AG10803 (cell line): ENCODE measurements at regions not wholly inside any gene's neighbourhood (a gene's known extent, or its start where the extent isn't known, plus 50 kb on each side); places are given as distances from the start of the nearest gene placed in this dataset.
"Not testable (repeated sequence)": the region's sequence is repeated elsewhere in the genome, so short reads cannot be mapped to it uniquely, and the experiment has no call there.

Experiments
- DNase-seq: peaks from one replicate; pipeline ENCODE4 v3.0.0; 2010; ENCODE audit warnings: low read depth
- H3K4me3 ChIP-seq: 2 replicates; pipeline ENCODE4 v1.5.1; 2011; ENCODE audit warnings: mild to moderate bottlenecking, low read length, control low read depth
- TF ChIP-seq, protein P1 (sequence below): conservative IDR thresholded peaks from 2 replicates; pipeline ENCODE4 v1.5.1; 2011; ENCODE audit warnings: mild to moderate bottlenecking, low read length, control low read depth, inconsistent platforms

DNA sequence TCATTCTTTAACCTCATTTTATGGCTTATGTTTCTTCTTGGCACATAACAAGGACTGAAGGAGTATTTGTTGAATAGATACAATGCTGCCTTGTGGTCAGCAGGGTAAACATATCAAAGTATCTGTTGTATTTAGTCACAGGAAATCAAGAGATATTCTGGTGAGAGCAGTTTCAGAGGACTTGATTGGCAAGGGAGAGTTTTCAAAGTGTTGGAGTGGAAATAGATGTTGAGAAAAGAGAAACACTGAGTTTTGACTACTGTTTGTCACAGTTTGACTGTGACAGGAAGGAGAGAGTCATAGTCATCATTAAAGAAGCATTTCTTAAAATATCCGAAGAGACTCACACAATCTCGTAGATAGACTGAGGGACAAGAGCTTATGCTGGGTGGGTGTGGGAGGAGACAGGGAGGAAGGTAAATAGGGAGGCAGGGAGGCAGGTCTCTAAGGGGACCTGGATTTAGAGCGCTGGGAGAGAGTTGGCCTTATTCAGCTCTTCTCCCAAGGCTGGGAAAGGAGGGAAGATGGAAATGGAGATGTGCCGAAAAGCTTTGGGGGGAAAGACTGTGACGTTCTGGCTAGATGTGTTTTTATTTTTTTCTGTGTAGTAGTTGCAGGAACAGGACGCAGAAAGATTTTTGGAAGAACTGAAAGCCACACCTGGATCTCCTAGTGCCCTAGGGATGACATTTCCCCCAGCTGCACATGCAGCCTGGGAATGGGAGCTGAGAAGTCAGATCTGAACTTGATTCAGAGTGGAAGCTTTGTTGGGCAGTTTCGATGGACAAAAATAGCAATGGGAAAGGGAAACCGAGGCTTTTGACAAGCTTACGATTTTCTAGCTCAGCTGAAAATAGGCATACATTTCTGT is 65.0 kb upstream of the IFNGR1 start:
- no peak for DNase-seq
- TF ChIP-seq, protein P1, sequence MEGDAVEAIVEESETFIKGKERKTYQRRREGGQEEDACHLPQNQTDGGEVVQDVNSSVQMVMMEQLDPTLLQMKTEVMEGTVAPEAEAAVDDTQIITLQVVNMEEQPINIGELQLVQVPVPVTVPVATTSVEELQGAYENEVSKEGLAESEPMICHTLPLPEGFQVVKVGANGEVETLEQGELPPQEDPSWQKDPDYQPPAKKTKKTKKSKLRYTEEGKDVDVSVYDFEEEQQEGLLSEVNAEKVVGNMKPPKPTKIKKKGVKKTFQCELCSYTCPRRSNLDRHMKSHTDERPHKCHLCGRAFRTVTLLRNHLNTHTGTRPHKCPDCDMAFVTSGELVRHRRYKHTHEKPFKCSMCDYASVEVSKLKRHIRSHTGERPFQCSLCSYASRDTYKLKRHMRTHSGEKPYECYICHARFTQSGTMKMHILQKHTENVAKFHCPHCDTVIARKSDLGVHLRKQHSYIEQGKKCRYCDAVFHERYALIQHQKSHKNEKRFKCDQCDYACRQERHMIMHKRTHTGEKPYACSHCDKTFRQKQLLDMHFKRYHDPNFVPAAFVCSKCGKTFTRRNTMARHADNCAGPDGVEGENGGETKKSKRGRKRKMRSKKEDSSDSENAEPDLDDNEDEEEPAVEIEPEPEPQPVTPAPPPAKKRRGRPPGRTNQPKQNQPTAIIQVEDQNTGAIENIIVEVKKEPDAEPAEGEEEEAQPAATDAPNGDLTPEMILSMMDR = no peak
- no peak overlapping the region for H3K4me3 ChIP-seq

DNA sequence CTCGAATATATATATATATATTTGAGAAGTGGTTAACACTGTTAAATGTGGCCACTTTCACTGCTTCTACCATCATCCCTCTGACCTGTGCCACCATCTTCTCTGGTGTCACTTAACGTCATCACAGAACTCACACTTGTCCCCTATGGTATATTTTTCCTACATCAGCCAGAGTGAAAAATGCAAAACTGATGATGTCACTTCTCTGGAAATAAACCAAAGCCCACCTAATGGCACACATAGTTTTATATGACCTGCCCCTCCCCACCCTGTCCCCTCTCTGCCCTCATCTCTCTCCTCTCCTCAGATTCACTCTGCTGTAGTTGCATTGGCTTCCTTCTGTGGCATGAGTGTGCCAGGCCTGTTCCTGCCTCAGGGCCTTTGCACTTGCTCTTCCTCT is 63.9 kb upstream of the IFNGR1 start:
- DNase-seq = no peak
- TF ChIP-seq, protein P1 = no peak
- H3K4me3 ChIP-seq = no peak overlapping the region

DNA sequence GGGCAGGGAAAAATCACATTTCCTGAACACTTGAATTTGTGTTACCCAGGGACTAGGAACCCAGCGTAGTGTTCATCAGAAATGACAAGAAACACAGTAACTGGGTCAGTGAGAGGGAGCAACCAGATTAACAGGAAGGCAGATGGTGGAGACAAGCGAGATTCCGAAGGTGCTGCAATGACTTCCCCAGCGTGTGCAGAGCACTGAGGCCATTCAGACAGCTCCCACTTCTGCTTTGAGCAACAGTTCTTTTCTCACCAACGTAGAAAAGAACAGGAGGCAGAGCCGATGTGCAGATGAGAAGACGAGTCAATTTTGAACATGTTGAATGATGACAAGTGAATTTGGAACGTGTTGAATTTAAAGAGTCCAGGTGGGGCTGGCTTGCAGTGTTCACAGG is 63.1 kb upstream of the IFNGR1 start:
- TF ChIP-seq, protein P1 = no peak
- no peak for DNase-seq
- no peak overlapping the region for H3K4me3 ChIP-seq

DNA sequence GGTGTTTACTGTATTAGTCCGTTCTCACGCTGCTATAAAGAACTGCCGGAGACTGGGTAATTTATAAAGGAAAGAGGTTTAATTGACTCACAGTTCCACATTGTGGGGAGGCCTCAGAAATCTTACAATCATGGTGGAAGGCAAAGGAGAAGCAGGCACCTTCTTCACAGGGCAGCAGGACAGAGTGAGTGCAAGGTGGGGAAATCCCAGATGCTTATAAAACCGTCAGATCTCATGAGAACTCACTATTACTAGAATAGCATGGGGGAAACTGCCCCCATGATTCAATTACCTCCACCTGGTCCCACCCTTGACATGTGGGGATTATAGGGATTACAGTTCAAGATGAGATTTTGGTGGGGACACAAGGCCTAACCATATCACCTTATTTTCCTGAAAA is 60.1 kb upstream of the IFNGR1 start:
- H3K4me3 ChIP-seq, DNase-seq: not testable (repeated sequence)

DNA sequence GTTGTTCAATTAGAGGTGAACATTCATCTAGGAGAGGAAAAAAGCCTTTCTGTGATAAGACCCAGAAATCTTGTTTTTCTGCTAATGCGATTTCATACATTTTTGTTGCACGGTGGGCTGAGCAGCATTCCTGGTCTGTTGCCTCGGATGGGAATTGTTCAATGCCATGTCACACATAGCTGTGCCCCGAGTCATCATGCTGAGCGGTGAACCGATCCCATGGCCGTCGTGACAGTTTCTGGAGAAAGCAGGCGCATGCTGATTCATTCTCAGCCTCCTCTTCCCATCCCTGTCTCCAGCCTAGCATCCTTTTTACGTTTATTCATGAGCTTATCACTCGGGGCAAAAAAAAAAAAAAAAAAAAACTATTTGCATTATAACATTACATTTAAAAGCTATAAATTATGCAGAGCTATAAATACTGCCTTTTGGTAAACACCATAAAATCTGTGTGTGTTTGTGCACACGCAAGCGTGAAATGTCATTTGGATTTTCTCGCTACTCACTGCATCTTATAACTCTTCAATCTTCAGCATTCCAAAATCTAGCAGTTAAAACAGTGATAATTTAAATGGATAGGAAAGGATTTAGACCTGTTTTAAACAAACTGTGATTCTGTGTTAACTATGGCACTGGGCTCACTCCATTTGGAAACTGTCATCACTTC is 58.9 kb upstream of the IFNGR1 start:
- H3K4me3 ChIP-seq = no peak overlapping the region
- DNase-seq = peak; percentile 84
- TF ChIP-seq, protein P1 = no peak

DNA sequence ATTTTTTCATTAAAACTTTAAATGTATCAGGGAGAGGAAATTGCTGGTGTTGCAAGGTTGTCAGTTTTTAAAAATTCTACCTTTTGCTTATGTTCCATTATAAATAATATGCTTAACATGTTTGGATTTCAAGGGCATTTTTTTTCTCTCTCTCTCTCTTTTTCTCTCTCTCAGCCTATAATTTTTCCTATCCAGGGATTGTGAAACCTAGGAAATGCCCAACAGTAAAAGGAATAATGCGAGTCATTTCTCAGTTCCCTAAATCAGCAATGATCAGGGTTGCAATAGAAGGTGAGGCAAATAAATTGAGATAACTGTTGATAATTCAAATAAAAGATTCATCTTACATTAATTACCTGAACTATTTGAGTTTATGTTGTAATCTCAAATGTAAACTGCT is 53.2 kb upstream of the IFNGR1 start:
- no peak overlapping the region for H3K4me3 ChIP-seq
- TF ChIP-seq, protein P1 = no peak
- no peak for DNase-seq

DNA sequence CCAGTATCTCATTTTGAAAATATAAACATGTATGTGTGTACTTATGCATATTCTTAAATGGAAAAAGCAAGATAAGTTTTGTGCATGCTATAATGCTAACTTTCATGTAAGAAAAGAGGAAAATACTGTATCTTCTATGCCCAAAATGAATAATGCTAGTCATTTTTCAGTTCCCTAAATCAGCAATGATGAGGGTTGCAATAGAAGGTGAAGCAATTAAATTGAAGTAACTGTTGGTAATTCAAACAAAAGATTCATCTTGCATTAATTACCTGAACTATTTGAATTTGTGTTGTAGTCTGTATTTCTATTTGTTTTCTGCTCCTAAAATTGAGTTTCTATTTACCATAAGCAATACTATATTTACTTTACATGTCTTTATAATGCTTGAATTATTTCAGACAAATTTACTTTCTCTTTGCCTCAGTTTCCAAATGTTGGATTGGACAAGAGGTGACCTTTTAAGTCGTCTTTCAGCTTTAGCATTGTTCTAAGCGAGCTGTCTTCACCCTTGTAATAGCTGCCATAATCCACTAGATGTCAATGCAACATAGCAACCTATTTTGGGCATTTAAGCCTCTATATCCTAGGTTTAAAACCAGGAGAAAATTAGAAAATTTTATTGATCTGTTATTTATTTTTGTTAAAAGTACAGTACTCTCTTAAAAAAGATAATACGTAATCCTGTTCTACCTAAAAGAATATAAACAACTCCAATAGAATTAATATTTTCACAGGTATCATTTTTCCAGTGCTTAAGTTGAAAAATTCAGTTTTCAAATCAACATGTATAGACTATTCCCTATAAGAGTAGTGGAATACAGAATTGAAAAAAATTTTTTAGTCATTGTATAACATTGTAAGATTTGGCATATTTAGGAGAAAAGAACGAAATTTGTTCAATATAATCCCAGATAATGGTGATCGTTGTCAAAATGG is 52.3 kb upstream of the IFNGR1 start:
- DNase-seq = peak; percentile 61
- TF ChIP-seq, protein P1 = peak; percentile 99

More for the DNA sequence above, 52.3 kb upstream of the IFNGR1 start:
- H3K4me3 ChIP-seq = no peak overlapping the region
